DMS53 treated with DMSO at 0.1 percent for 48 hours (cell line): ENCODE measurements at regions not wholly inside any gene's neighbourhood (a gene's known extent, or its start where the extent isn't known, plus 50 kb on each side); places are given as distances from the start of the nearest gene placed in this dataset.

ENCODE experiments used
- DNase-seq: peaks from one replicate; lab custom pipeline; 2025; ENCODE audit not compliant: unreplicated experiment; lab: John Stamatoyannopoulos, UW

DNA sequence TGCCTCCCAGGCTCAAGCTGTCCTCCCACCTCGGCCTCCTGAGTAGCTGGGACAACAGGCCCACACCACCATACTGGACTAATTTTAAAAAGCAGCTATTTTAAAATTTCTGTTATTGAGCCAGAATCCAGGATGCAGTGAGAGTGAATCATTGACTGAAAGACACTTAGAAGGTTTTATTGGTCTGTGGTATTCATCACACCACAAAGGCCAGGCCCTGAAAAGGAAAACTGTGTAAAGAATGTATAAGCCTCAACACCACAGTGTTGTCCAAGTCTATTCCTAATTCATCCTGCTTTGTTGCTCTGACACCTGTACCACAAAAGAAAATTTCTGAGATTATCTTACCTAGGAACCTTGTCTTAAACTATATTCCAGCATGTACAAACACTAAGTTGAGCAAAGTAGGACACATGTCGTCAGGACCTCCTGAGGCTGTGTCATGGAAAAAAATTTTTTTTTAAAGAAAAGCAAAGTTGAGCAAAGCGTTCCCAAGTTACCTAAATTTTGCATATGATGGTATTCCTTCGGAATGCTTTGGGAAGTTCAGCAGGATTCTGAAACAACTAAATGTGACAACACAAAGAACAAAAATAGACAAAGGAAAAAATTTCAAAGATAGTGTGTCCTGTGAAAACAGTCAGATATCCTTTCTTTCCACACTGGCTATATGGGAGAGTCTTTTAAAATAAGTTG is 129.6 kb upstream of the MKLN1 start:
- DNase-seq = no peak

DNA sequence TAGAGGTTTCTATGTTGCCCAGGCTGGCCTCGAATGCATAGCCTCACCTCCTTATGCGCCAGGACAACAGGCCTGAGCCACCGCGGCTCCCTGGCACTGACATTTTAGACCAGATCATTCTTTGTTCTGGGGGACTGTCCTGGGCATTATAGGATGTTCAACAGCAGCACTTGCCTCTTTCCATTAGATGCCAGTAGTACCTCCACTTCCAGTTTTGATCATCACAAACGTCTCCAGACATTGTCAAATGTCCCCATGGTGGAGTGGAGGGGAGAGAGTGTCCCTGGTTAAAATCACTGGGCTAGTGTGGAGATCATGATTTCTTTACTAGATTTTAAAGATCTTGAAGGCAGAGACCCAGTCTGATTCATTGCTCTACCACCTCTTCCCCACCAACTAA is 125.2 kb upstream of the MKLN1 start:
- DNase-seq = no peak

DNA sequence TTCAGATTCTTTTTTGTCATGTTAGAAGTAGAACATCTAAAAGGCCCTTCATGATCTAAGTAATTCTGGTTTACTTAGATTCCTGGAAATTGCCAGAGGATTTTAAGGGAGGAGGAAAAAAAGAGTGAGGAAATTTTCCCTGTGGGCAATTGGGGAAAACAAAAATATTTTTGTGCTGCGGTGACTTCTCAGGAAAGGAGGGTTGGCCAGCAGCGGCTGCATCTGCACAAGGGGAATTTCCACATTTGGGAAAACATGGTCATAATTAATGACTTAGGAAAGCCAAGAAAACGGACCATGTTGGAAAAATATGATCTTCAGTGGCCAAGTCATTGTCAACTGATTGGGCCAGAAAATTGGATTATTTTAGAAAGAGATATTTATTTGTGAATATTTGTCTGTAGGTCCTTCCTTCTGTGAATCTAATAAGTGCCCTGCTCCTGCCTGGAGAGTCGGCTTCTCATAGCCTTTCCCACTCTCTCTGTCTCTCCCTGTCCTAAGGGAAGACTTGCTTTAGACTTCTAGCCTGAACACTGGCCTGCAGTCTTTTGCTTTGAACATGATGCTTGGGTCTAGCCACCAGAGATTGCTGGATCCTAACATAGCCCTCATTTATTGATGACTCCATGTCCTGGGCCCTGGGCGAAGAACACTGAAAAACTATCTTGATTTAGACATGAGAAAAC is 124.2 kb upstream of the MKLN1 start:
- DNase-seq = no peak

DNA sequence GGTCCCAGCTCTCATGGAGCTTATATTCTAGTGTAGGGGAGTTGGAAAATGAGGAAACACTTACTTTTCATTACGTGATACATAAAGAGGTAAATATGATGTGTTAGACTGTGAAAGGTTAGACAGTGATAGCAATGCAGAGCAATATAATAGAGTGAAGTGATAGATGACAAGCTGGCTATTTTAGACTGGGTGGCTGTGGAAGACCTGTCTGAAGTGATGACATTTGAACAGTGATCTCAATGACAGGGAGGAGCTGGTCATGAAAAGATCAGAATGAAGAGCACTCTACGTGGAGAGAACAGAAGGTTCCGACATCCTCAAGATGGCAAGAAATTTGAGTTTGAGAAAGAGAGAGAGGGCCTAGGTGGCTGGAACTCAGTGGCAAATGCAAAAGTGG is 118.9 kb upstream of the MKLN1 start:
- no peak for DNase-seq

DNA sequence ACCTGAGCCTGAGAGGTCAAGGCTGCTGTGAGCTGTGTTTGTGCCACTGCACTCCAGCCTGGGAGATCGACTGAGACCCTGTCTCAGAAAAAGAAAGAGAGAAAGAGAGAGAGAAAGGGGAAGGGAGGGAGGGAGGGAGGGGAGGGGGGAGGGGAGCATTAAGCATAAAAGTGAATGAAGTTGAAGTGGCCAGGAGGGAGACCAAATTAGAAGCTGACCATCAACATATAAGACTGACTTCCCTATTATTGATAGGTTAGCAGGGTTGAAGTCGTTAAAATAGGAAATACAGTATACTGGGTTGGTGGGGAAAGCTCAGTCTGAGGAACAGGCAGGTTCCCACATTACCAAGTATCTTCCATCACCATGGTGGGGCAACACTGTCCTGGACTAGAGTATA is 117.1 kb upstream of the MKLN1 start:
- DNase-seq = no peak

DNA sequence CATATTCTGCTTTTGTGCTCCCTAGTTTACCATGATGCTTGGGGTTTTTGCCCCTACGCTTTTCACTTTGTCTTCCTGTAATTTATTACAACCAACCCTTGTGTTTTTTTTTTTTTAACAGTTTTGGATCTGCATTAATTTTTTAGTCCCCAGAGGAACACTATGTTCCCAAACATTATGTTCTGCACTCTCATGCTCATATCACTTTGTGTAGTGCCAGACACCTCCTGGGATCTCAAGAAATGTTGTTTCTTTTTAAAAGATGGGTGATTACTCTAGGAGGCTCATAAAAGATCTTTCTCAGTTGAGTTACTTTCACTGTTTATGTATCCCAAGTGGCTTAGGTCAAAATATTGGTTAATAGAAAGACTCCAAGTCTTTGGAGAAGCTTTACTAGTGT is 116.2 kb upstream of the MKLN1 start:
- no peak for DNase-seq

DNA sequence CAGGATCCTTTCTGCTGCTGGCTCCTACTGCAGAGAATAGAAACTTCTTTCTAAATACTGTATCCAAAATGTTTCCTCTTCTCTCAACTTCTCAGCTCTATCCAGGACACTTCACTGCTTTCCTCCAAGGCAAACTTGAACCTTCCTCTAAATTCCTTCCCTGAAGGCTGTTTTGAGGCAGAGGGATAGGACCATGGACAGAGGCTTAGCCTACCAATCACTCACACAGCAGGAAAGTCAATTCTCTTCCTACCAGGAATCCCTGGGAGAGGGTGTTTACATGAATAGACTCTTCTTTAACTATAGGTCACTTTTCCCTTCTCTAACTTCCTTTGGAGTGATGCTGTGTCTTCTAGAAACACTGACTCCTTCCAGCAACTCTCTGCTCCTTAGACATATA is 115.6 kb upstream of the MKLN1 start:
- DNase-seq = no peak

DNA sequence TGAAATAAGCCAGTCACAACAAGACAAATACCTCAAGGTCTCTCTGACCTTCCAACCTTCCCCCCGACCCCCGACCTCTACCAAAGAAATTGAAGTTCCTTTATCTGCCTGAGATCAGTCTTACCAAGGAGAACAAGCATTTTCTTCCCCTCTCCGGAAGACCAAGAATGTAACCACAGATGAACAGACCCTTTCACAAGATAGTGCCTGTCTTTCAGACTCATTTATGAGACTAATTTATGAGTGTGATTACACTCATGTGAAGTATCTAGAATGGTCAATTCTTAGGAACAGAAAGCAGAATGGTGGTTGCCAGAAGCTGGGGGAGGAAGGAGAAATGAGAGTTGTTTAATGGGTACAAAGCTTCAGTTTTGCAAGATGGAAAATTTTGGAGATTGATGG is 108.9 kb upstream of the MKLN1 start:
- DNase-seq = no peak

DNA sequence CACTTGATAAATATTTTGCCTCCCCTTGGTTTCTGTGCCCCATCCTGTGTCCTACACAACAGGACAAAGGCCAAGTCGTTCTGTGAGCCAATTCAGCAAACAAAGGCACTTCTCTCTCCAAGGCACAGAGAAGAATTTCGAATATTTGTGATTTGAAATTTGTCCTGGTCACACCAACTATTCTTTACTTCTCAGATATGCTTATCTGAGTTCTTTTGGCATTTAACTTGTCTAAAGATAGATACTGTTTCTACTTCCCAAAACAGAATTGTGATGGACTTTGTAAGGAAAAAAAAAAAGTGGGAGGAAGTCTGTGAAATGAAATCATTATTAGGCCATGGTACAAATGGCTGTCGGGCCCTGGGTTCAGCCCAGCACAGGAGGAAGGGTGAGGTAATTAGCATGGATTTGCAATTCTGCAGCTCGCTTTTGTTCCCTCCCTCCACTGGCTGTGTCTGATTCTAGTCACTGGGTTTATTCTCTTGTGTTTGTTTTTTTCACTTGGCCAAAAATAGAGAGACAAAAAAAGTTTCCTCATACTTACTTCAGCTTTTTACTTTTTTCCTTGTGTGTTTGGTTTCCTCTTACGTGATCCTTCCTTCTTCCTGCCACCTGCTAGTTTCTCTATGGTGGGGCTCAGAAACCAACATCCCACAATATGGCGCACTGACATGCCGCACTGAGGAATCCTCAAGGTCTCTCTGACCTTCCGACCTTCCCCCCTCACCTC is 108.2 kb upstream of the MKLN1 start:
- DNase-seq = no peak

DNA sequence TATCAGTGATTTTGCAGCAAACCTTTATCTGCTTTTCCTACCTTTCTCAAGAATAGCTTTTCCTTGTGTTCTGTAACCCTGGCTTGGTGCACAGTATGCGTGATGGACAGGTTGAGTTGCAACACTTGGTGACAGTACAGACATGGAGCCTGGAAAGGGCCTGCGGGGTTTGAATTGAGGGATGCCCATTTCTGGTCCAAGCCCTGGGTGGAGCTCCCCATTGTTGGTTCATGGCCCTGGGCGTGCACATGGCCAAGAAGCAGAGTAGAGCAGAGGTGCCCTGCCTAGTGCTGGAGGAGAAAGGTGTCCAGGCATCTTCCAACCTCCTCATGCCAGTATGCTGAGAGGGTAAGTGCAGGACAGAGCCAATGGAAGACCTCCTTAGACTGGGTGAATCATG is 106.6 kb upstream of the MKLN1 start:
- no peak for DNase-seq

DNA sequence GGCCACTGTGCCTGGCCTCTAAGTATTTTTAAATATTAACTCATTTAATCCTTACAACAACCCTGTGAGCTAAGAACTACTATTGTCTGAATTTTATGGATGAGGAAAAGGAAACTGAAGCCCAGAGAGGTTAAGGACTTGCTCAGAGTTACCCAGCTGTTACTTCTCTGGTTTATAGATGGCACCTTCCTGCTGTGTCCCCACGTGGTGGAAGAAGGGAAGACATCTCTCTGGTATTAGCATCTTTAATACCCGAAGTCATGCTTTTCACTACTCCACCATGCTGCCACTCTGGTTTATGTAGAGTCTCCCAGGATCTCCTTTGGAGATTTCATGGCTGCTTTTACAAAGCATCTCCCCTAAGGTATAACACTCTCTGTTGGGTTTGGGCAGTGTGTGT is 105.5 kb upstream of the MKLN1 start:
- no peak for DNase-seq

DNA sequence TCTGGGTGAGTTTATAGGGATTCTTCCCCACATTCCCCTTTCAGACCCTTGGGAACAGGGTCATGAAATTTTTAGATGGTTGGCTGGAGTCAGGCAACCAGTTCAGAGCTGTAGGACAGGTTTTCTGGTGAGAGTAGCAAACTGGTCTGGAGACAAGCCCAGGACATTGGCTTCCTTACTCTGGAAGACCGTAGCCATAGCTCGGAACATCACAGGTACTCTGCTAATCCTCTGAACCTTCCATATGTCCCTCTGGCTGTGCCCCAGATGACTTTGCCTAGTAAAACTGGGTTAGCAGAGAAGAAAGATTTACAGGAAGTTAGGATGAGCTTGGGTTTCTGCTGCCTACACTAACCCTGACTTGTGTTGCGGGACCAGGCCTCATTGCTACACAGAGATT is 104.5 kb upstream of the MKLN1 start:
- no peak for DNase-seq

DNA sequence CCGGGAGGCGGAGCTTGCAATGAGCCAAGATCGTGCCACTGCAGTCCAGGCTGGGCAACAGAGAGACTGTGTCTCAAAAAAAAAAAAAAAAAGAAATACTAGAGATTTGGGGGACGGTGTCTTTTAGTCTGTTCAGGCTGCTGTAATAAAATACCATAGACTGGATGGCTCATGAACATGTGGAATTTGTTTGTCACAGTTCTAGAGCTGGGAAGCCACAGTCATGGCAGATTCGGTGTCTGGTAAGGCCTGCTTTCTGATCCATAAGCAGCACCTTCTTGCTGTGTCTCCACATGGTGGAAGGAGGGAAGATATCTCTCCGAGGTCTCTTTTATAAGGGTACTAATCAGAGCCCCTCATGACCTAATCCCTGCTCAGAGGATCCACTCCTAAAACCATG is 102.7 kb upstream of the MKLN1 start:
- no peak for DNase-seq

DNA sequence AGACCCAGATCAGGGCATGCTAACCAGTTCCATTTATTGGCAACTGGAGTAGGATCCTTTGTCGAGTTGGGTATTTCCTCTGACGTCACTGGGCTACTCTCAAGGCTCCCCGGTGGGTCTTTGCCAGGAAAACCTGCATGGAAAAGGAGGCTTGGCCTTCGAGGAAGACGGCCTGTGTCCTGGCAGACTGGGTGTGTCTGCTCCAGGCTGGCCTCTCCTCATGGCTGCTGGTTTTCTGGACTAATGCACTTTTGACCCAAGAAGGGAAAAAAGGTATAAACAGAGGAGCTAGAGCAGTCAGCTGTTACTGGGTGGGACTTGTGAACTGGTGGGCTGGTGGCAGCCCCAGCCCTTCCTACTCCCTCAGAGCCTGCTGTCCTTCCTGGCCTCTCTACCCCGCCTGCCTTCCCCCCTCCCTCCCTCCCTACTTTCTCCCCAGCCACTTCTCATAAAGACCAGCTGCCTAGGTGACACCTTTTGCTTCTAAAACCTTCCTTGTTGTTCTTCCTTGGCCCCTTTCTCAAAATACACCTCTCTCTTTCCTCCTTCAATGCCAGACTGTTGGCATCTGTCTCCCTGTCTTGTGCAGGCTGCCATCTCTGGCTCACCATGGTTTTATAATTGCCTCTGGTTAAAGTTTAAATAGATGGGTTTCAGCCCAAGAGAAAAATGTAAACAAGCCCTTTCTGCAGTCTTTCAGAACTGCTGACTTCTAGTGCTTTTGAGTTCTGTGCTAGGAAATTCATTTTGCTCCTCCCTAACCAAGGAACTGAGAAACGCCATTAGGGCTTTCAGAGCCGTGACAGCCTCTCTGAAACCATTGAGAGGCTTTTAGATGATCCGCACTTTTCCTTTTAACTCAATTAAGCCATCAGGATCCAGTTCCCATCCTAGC is 101.8 kb upstream of the MKLN1 start:
- DNase-seq = peak; percentile 51

DNA sequence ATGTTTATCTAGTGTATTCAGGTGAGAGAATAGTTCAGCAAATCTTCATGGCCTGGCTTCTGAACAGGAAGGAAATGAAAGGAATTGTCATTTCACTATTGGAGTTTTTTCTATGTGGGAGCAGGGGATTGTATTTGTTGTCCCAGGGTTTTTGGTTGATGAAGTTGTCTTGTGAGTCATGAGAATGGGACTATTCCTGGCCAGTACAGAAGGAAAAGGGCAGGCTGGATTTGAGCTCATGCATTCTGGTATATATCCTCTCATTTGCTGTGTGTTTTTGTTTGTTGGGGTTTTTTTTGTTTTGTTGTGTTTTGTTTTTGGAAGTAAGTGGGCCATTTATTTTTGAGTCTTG is 101.2 kb upstream of the MKLN1 start:
- DNase-seq = no peak

DNA sequence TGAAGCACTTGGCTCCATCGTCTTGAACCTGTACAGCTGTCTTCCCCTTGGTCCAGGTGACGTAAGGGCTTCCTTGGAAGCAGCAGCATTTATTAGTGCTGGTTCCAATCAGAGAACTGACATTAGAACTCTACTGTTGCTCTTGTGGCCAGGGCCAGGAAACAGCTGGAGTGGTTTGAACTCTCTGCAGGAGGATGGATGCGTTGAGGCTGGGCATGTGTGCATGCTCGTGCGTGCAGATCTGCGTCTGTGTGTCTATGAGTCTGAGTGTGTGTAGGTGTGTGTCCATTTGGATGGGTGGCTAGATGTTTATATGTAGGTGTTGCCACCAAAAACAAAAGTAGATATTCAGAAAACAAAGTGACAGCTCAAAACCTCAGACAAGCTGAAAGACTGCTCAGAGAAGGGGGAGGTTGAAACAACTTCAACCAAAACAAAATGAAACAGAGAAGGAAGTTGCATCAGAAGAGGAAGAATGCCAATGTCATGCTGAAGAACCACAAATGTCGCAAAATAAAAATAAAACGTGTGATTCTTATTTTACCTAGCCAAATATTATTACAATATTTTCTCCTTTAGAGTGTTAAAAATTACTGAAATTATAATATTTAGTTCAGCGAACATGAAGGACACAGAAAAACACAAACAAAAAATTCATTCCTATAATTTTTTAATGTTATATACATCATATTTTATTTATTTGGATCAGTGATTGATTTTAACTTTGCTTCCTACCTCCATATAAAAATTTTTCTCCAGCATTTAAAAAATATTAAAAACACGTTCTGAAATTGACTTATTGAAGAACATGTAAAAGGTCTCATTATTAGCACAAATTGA is 96.1 kb upstream of the MKLN1 start:
- no peak for DNase-seq

DNA sequence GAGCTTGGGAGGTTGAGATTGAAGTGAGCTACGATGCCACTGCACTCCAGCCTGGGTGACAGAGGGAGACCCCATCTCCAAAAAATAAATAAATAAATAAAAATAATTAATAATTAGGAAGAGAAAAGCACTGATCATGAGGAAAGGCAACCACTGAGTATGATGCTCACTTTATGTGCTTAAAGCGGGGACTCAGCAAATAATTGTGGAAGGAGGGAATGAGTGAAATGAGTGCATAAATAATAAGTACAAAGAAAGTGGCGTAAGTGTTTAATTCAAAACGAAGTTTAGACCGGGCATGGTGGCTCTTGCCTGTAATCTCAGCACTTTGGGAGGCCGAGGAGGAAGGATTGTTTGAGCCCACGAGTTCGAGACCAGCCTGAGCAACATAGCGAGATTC is 94.9 kb upstream of the MKLN1 start:
- no peak for DNase-seq

DNA sequence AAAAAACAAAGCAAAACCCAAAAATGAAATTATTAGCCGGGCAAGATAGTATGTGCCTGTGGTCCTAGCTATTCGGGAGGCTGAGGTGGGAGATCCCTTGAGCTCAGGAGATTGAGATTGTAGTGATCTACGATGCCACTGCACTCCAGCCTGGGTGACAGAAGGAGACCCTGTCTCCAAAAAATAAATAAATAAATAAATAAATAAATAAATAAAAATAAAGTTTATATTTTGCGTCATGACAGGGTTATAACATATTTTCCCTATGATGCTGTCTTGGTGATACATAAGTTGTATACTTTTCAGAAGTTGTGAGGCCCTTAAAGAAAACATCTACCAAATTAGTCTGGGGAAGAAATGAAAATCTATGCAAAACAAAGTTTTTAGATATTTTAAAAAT is 94.5 kb upstream of the MKLN1 start:
- DNase-seq = no peak

DNA sequence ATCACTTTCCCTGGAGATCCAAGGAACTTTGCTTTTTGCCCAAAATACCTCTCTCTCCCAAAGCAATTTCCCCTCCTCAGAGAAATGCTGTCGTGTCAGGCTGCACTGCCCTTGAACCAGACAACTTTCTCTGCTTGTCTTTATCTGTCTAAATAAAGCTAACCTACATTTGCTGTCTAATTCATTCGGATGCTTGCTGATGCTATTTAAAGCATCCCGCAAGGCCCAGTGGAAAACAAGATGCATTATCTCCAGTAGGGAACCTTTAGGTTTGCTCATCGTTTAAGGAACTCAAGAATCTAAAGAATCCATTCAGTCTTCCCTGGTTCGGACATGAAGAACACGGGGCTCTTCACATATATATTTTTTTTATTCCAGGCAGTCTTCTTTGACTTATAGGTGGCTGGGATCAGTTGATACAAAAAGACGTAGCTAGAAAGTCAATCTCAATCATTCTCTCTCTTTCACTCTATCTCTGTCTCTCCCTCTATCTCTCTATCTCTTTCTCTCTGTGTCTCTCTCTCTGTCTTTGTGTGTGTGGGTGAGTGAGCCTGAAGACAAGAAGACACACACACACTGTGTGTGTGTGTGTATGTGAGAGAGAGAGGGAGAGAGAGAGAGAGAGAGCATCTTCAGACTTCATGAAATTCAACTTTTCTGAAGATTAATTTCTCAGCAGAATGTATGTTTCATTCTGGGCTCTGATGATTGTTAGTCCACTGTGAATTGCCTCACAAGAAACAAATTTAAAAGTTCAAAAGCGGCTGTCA is 92.8 kb upstream of the MKLN1 start:
- DNase-seq = no peak
